ENCODE measurements at regions not wholly inside any gene's neighbourhood (a gene's known extent, or its start where the extent isn't known, plus 50 kb on each side); places are given as distances from the start of the nearest gene placed in this dataset.

GRCh38 chr1:80418134-80418533, 1382.6 kb upstream of the ADGRL2 start:
- 75% methylated on average over 1 of the region's 1 CpG for whole genome bisulfite sequencing
- no peaks in the 10 kb centered on the region for H3K4me1 ChIP-seq
- no peaks in the 10 kb centered on the region for H3K9me3 ChIP-seq
- no peaks in the 10 kb centered on the region for H3K36me3 ChIP-seq
- H3K27me3 ChIP-seq, result no peaks in the 10 kb centered on the region
- no peak overlapping the region for H3K4me3 ChIP-seq
- intact Hi-C loops (cut with DNase I), result no loop called here
- no peak for DNase-seq (ENCODE audit: extremely low spot score)
- no peak overlapping the region for H3K27ac ChIP-seq (replicated peaks in 1 of 4)
- TF ChIP-seq EP300 (IDR thresholded peaks at IDR 0.05), result no peak
- TF ChIP-seq POLR2AphosphoS5 (IDR thresholded peaks at IDR 0.05), result no peak
- no peak for TF ChIP-seq CTCF (IDR thresholded peaks at IDR 0.05)
- TF ChIP-seq POLR2A (IDR thresholded peaks at IDR 0.05; ENCODE audit: low read depth), result no peak

- no peak overlapping the region for H3K4me3 ChIP-seq
- no peaks in the 10 kb centered on the region for H3K4me1 ChIP-seq
- intact Hi-C loops (cut with DNase I), result no loop called here
- H3K27ac ChIP-seq (replicated peaks in 1 of 4), result no peak overlapping the region
- no peaks in the 10 kb centered on the region for H3K36me3 ChIP-seq
- H3K9me3 ChIP-seq, result no peaks in the 10 kb centered on the region
- TF ChIP-seq POLR2AphosphoS5 (IDR thresholded peaks at IDR 0.05), result no peak
- no peaks in the 10 kb centered on the region for H3K27me3 ChIP-seq
- DNase-seq (ENCODE audit: extremely low spot score), result no peak
- 100% methylated on average over 1 of the region's 1 CpG for whole genome bisulfite sequencing
Measured at GRCh38 chr1:80417671-80418070, 1383.1 kb upstream of the ADGRL2 start.

- TF ChIP-seq CTCF (IDR thresholded peaks at IDR 0.05) (no peak), EP300 (IDR thresholded peaks at IDR 0.05) (no peak), POLR2A (IDR thresholded peaks at IDR 0.05; ENCODE audit: low read depth) (no peak), POLR2AphosphoS5 (IDR thresholded peaks at IDR 0.05) (no peak)
Measured at GRCh38 chr1:80413969-80414368, 1386.8 kb upstream of the ADGRL2 start.

GRCh38 chr1:80410233-80410632, 1390.5 kb upstream of the ADGRL2 start:
- WGBS, result 87% methylated on average over 4 of the region's 4 CpGs
- intact Hi-C loops (cut with DNase I), result no loop called here
- no peaks in the 10 kb centered on the region for H3K4me1 ChIP-seq
- H3K4me3 ChIP-seq, result no peak overlapping the region
- no peak overlapping the region for H3K27ac ChIP-seq (replicated peaks in 1 of 4)
- H3K9me3 ChIP-seq, result no peaks in the 10 kb centered on the region
- no peaks in the 10 kb centered on the region for H3K36me3 ChIP-seq
- no peaks in the 10 kb centered on the region for H3K27me3 ChIP-seq
- no peak for DNase-seq (ENCODE audit: extremely low spot score)
- no peak for TF ChIP-seq CTCF (IDR thresholded peaks at IDR 0.05)
- TF ChIP-seq POLR2AphosphoS5 (IDR thresholded peaks at IDR 0.05), result no peak
- TF ChIP-seq POLR2A (IDR thresholded peaks at IDR 0.05; ENCODE audit: low read depth), result no peak
- TF ChIP-seq EP300 (IDR thresholded peaks at IDR 0.05), result no peak

More at GRCh38 chr1:80413969-80414368, 1386.8 kb upstream of the ADGRL2 start:
- Histone ChIP-seq H3K9me3 (no peaks in the 10 kb centered on the region), H3K27ac (replicated peaks in 1 of 4) (no peak overlapping the region), H3K36me3 (no peaks in the 10 kb centered on the region), H3K4me1 (no peaks in the 10 kb centered on the region), H3K27me3 (no peaks in the 10 kb centered on the region), H3K4me3 (no peak overlapping the region)
- DNase-seq (ENCODE audit: extremely low spot score), result no peak
- WGBS, result 90% methylated on average over 1 of the region's 1 CpG
- intact Hi-C loops (cut with DNase I), result no loop called here

GRCh38 chr1:80403471-80403893, 1397.0 kb upstream of the ADGRL4 start:
- intact Hi-C loops (cut with DNase I), result no loop called here
- H3K9me3 ChIP-seq, result no peaks in the 10 kb centered on the region
- DNase-seq (ENCODE audit: extremely low spot score), result no peak
- TF ChIP-seq CTCF (IDR thresholded peaks at IDR 0.05), result no peak
- no peak for TF ChIP-seq POLR2AphosphoS5 (IDR thresholded peaks at IDR 0.05)
- no peak for TF ChIP-seq EP300 (IDR thresholded peaks at IDR 0.05)
- no peak for TF ChIP-seq POLR2A (IDR thresholded peaks at IDR 0.05; ENCODE audit: low read depth)
- H3K27ac ChIP-seq (replicated peaks in 1 of 4), result no peak overlapping the region
- no peak overlapping the region for H3K4me3 ChIP-seq
- H3K27me3 ChIP-seq, result no peaks in the 10 kb centered on the region
- H3K4me1 ChIP-seq, result no peaks in the 10 kb centered on the region
- 83% methylated on average over 4 of the region's 4 CpGs for WGBS
- no peaks in the 10 kb centered on the region for H3K36me3 ChIP-seq
